ENCODE measurements at regions not wholly inside any gene's neighbourhood (a gene's known extent, or its start where the extent isn't known, plus 50 kb on each side); places are given as distances from the start of the nearest gene placed in this dataset.

DNA sequence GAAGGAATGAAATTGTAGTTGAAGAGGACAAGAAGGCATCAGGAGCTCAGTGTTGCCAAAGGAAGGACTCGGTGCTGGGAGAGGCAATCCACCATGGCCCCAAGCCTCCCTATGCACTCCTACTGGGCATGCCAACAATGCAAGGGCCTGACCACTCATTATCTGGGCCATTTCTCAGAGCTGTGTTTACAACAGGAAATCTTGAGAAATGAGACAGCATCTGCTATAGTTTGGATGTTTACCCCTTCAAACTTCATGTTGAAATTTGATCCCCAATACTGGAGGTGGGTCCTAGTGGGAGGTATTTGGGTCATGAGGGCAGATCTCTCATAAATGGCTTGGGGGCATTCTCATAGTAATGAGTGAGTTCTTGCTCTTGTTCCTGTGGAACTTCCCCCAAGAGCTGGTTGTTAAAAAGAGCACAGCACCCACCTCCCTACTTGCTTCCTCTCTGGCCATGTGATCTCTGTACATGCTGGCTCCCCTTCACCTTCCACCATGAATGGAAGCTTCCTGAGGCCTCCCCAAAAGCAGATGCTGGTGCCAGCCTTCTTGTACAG lies 50.8 kb upstream of the AOAH start:
- TF ChIP-seq, protein P1, sequence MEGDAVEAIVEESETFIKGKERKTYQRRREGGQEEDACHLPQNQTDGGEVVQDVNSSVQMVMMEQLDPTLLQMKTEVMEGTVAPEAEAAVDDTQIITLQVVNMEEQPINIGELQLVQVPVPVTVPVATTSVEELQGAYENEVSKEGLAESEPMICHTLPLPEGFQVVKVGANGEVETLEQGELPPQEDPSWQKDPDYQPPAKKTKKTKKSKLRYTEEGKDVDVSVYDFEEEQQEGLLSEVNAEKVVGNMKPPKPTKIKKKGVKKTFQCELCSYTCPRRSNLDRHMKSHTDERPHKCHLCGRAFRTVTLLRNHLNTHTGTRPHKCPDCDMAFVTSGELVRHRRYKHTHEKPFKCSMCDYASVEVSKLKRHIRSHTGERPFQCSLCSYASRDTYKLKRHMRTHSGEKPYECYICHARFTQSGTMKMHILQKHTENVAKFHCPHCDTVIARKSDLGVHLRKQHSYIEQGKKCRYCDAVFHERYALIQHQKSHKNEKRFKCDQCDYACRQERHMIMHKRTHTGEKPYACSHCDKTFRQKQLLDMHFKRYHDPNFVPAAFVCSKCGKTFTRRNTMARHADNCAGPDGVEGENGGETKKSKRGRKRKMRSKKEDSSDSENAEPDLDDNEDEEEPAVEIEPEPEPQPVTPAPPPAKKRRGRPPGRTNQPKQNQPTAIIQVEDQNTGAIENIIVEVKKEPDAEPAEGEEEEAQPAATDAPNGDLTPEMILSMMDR (IDR thresholded peaks at IDR 0.05): no peak
- no peak for TF ChIP-seq POLR2A (IDR thresholded peaks at IDR 0.05)

Measured in testis (tissue), 2 donors.